NCI-H446 (cell line): ENCODE measurements at regions not wholly inside any gene's neighbourhood (a gene's known extent, or its start where the extent isn't known, plus 50 kb on each side); places are given as distances from the start of the nearest gene placed in this dataset.
"Not testable (repeated sequence)": the region's sequence is repeated elsewhere in the genome, so short reads cannot be mapped to it uniquely, and the experiment has no call there.

ENCODE experiments used
- DNase-seq, 2 experiments: peaks; one replicate each; lab custom pipeline; 2025; lab: John Stamatoyannopoulos, UW

DNA sequence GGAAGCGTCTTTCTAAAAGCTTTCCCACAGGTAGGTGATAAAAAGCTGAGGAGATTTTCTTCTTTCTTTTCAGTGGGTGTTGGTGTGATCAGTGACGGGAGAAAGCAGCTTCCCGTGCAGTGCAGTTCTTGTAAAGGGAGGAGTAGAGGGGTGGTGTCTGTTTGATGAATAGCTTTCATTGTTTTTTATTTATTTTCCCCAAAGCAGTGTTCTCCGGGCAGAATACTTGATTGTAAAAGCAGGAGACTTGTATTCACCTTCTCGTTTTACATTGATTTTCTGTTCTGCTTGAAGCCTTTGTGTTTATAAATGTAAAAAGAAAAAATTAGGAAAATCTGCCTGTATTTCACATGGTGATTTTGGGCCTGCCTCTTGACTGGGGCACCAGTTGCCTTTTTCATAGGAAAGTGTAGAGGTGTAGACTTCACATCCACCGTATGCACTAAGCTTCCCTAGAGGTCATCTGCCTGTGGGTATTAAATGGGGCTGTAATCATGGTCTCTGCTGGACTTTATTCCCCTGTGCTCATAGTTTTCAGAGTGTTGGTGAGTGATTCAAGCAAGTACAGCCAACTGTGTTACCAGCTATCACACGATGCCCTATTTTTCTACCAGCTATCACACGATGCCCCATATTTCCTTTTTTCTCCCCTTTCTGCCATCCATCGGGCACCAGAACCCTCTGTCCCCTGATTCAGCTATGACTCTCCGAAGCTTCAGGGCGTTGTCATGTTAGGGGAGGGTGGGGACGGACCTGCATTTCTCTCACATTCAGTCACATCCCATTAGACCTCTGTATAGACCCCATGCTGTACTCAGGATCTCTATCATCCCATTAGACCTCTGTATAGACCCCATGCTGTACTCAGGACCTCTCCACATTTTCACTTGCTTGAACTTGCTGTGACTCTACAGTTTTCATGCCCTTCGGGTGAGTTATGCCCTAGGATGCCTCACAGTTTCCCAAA is 526.5 kb downstream of the TRIML1 start:
- no peak for DNase-seq

DNA sequence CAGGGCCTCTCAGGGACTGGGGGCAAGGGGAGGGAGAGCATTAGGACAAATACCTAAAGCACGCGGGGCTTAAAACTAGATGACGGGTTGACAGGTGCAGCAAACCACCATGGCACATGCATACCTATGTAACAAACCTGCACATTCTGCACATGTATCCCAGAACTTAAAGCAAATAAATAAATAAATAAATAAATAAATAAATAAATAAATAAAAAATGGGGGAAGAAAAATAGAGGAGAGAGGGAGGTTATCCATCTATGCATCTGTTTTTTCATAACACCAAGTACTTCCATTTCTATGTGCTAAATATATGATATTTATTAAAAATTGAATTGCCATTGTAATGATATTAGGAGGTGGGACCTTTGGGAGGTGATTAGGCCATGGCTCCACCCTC is 539.5 kb downstream of the TRIML1 start:
- DNase-seq, result not testable (repeated sequence)

DNA sequence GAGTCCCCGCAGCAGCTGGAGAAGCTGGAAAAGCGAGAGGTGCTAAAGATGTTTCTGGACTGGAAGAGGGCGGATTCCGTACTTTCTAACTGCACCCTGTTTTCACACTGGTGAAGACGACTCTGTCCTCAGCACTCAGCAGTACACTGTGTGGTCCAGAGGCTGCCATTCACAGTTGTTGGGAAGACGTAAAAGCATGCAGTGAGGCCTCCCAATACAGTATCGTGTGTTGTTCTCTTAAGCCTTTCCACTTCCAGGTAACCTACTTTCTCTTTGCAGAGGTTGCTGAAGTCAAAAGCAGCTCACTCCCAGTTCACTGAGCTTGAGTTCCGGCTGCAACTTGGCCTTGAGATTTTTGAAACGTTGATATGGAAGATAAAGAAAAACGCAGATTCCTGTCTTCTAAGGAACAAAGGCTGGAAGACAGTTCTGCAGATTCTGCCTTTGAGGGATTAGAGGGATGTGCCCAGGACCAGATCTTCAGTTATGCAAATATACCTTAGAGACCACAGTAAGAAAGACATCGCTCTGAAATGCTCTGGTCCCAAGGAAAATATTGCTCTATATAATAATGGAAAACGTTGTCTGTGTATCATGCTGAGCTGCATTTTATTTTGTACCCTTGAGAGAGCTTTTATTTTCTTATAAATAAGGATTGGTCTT is 540.9 kb downstream of the TRIML1 start:
- DNase-seq, result no peak

DNA sequence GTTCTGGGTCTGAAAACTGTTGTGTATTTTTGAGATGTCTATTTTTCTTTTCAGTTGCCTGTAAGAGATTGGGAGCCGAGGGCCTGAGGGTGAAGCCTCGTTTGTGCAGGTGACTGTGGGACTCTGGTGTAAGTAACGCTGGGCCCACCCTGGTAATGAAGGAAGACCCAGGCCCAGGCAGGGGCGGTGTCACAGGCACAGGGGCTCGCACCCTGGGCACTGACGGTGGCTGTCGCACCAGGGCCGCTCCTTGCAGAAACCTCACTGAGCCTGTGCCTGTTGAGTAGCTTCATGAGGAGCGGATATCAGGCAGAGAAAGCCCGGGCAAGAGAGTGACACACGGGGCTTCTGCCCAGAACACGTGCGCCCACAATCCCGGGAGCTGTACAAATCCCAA is 541.4 kb downstream of the TRIML1 start:
- no peak for DNase-seq

DNA sequence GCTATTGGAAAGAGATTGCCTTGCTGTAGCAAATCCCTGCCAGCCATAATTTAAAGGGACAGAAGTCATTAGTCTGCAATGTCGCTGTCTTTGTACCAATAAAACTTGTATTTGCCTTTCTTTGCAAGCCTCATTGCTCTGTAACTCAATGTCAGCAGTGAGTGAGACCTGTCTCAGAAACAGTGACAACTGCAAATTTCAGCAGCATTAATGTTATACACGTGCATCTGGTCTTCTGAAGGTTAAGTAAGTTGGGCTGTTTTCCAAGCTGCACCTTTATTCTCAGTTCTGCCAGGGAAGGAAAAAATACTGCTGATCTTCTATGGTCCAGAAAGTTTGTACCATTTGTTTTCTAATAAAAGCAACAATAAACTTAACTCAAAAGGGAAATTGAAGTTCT is 543.1 kb downstream of the TRIML1 start:
- DNase-seq, result no peak

DNA sequence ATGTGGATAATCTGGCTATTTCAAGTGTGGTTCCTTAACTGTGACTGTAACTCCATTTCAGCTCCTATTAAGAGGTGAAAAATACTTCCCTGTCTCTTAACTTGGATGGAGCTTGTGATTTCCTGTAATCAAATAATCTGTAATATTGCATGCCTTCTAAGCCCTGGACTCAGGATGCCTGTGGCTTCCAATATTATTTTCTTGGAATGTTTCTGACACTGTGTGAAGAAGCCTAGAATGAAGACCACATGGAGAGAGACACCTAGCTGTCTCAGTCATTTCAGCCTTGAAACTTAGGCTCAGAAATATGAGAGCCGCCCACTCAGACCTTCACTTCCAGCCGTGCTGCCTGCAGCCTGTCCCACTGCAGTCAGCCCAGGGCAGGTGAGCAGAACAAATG is 544.3 kb downstream of the TRIML1 start:
- DNase-seq, result no peak

DNA sequence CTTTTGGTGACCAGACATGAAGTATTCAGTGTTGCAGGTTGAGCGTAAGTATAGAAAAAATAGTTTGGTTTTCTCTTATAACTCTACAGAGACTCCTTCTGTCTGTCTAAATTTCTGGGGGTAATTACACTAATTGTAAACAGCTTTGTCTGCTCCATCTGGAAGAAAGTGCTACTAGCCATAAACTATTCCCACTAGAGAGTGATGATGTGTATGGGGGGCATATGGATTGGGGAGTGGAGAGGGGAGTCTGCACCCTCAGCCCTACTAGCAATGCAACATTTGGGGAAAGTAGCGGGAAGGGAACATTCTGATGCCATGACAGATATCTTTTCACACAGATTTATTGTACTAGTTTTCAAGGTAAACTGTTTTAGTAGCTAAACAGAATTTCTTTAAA is 549.7 kb downstream of the TRIML1 start:
- no peak for DNase-seq

DNA sequence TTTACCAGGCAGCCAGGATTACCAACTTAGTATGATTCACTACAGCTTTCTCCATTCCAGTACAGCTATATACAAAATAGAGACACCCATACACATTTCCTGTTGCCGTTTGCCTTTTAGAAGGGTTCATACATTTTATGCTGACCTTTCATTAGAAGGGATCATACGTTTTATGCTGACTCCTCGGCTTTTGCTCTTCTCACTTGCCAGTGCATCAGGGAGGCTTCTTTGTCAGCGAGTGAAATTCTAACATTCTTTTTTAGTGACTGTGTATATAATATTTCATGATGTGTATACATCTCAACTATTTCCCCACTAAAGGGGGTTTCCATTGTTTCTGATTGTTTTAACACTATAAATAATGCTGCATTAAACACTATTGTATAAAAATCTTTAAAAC is 552.6 kb downstream of the TRIML1 start:
- no peak for DNase-seq

DNA sequence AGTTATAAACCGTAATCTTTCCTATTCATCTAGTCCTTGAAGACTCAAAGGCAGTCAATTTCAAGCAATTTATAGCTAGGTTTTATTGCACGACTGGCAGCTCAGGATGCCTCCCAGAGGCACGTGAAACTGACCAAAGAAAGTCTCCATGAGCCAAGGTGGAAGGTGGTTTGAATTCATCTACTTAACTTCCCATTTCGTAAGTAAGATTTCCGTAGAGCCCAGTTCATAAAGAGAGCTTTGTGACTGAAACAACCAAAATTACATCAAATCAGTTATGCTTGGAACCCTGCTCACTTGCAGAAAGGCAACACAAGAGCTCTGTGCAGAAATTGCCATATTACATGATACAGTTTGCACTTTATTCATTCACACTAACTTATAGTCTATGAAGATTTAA is 556.0 kb downstream of the TRIML1 start:
- DNase-seq, result no peak

DNA sequence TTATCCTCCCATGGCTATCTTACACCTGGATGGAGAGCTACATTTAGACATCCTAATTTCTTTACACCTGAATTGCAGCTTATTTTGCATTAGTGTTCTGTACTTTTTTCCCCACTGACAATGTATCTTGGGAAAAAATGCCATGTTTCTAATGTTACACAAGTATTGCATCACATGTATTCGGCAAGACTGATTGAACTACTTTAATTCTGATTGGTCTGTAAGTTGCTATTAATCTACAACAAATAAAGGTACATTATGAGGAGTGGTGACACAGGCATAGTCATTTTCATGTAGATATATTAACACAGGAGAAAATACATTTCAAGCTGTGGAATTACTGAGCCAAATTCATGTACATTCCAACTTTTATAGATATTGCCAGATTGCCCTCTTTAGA is 558.0 kb downstream of the TRIML1 start:
- DNase-seq, result no peak

DNA sequence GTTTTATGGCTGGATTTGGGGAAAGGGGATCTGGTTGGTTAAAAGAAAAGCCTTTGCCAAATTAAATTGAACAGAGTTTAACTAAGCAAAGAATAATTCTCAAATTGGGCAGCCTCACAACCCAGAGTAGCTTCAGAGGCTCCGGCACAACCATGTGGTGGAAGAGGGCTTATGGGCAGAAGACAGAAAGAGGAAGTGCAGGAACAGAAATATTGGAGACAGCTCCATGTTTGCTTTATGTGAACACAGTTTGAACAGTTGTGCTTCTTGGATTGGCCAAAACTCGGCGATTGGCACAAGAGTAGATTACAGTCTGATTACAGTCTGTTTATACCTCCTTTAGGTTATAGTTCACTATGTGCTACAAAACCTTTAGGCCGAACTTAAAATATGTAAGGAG is 562.7 kb downstream of the TRIML1 start:
- DNase-seq, result no peak

DNA sequence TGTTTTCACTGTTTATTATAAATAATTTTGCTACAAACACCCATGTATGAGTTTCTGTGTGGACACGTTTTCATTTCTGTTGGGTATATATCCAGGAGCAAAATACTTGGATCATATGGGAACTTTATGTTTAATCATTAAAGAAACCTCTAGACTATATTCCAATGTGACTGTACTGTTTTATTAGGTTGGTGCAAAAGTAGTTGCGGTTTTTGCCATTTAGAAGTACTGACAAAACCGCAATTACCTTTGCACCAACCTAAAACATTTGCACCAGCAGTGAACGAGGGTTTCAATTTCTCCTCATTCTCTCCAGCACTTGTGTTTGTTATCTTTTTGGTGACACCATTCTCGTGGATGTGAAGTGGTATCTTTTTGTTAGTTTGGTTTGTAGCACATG is 565.0 kb downstream of the TRIML1 start:
- DNase-seq, result no peak

DNA sequence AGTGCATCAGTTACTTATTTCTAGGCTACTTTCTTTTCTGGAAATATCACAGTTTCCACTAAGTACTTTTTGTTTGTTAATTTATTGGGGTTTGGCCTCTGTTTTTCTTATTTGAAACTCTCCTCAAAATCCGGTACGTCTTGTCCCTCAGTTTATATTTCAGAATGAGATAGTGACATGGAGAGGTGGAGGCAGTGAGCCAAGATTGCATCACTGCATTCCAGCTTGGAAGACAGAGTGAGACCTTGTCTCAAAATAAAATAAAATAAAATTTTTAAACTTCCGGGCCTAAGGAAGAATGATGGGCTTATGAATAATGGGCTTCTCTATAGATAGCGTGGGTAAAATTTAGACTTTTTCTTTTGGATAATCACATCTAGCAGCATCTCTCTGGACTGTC is 567.8 kb downstream of the TRIML1 start:
- DNase-seq, result no peak

DNA sequence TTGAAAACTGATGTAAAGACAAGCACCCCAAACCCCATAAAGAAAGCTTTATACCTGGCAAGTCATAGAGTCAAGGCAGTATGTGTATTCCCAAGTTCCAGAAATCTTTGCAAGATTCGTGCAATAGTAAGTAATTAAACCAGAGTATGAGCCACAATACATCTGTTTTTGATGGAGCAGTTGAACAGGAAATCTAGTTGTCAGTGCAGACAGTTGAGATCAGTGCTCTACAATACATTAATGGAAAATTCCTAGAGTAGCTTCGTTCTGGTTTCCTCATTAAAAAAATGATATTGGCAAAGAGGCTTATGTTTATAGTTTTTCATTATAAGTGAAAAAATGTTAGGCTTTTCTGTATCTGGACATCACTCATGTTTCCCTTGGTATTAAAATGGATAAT is 575.3 kb downstream of the TRIML1 start:
- no peak for DNase-seq

DNA sequence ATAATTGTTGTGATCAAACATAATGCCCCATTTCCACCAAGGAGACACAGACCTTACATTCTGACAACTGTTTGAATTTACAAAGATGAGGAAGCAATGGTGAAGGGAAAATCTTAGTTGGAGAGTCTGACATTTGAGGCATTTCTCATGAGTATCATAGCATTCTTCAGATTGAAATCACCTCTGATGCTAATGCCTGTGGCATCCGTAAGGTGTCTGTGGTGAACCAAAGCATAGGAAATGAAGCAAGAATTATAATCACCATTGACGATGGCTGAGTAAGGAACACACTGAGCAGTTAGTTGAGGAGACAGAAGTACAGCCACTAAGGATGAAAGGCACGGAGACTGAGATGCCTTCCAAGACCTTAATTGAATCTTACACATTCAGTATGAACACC is 575.7 kb downstream of the TRIML1 start:
- no peak for DNase-seq

DNA sequence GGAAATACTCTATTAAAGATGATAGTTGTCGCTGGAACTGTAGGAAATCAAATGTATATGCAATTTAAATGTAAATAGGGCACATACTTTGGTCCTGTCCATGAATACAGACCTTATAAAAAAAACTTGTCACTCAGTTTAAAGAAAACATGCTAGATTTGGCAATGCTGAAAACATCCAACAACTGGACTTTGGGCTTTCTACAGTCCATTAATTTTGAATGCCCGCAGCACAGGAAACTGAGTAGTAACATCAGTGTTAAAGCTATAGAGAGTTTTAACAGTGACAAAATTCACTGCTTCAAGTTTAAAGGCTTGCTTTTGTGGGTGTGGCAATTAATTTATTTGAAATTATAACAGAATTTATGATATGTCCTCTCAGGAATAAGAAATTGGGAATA is 578.4 kb downstream of the TRIML1 start:
- no peak for DNase-seq

DNA sequence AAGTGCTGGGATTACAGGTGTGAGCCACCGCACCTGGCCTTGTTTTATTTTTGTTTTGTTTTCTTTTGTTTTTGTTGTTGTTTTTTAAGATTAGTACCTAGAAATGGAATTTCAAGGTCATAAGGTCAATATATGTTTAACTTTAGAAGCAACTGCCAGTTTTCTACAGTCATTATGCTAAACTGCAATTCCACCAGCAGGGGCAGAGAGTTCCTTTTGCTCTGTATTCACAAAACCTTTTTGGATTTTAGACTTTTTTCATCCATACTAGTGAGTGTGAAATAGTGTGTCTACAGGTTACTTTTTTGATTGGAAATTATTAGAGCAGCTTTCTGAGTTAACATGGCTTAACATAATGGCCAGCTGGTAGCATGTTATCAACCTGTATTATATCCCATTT is 580.6 kb downstream of the TRIML1 start:
- DNase-seq, result no peak

DNA sequence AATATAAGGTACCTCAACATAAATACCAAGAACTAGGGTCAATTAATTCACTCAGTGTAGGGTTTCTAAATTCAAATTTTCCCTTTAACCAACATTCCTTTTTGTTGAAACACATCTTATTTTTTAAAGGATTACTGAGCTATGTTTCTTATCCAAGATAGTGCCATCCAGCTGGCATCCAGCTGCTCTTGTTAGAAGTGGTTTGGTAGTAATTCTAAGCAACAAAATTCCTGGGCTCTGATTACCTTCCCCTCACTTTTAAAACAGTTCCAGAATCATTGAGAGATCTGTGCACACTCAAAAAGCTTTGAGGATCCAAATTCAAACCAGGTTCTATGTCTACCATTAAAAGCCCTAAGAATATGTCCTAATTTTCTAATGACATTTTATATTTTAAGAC is 583.7 kb downstream of the TRIML1 start:
- DNase-seq, result no peak

DNA sequence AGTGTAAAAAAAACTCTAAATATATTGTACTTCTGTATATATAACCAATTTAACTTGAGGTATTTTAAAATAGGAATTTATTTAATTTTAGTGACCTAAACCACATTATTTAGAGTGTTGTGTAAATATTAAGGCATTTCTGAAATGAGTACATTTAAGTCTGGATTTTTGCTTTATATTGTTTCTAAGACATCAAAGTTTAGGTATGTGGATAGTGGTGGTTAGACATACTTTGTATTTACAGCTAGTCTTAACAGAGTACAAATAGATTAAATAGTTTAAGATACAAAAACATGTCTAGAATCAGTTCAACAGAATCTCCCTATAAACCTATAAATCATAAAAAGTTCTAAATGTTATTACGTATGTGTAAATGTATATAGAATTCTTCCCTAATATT is 588.5 kb downstream of the TRIML1 start:
- DNase-seq, result no peak

DNA sequence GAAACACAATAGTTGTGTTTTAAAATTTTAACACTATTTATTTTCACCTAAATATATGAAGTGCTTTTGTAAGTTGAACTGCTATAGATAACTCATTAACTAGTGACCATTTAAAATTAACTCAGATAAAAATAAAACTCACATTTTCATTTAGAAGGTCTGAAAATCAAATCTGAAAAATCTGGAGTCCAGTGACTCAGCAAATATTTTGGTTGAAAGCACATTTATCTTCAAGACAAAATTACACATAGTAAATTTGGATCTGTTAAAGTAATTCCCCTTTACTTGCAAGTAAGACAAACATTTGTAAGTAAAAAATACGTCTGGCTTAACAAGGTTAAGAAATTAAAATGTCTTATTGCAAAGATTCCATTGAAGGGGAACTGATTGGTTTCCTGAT is 589.1 kb downstream of the TRIML1 start:
- DNase-seq, result no peak

DNA sequence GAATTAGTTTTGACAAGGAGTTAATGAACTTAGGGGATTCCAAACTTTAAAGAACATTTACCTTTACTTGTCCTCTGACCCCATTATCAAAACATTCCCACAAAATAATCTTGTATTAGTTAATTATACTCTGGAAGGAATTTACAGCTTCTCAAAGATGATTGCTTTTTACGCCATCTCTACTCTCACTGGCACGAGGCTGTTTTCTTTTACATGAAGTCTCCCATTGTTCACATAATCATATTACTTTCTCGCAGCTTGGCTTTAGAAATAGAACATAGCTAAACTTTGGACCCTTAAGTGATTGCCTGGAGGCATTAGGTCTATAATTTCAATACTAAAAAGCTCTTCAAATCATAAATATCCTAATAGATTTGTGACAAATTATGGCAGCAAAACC is 592.9 kb downstream of the TRIML1 start:
- no peak for DNase-seq

DNA sequence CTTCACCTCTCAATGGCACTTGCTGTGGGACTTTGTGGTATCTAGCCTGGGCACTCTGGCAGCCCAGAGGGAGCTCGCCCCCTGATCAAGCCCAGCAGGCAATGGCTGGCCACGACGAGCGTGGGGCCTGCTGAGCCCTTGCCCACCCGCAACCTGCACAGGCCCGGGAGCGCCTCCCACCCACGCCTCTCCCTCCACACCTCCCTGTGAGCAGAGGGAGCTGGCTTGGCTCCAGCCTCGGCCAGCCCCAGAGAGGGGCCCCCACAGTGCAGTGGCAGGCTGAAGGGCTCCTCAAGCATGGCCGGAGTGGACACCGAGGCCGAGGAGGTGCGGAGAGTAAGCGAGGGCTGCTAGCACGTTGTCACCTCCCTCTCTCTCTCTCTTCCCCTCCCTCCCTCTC is 595.8 kb downstream of the TRIML1 start:
- DNase-seq, result no peak

DNA sequence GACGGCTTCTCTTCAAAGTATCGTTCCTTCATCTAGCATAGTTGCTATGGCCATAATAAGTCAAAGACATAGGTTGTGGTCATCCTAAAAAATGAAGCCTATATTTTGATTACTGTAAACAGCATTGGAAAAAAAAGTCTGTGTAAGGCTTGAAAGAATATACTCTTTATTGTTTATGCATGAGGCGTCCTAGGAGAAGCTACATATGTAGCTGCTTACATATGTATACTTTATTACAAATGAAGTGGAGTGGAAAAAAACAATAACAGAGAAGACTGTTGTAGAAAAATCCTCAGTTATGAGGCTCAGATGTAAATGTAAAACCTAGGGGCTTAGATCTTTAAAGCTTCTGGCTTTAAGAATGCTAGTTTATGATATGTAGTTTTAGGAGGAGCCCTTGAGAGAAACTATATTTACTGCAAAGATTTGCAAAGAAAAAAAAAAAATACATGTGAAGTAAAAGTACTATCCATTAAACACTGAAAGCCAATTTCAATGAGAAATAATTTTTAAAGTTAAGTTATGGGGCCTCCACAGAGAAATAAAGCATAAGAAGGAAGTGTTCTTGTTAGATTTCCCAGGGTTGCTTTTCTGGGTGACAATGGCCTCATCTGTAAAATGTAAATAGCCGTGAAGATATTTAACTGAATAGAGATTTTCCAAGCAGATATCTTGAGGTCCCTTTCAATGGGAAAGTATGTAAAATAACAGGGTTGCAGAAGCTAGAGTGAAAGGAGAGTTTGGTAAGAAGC is 598.2 kb downstream of the TRIML1 start:
- no peak for DNase-seq
